AG09309 (cell line): ENCODE measurements at regions not wholly inside any gene's neighbourhood (a gene's known extent, or its start where the extent isn't known, plus 50 kb on each side); places are given as distances from the start of the nearest gene placed in this dataset.
A peak's percentile ranks its signal among the peaks of the same experiment; 100 is the strongest.

Experiments used
- DNase-seq: peaks from one replicate; pipeline ENCODE4 v3.0.0-alpha.2; 2010; ENCODE audit warnings: low read depth
- H3K4me3 ChIP-seq: 2 replicates; pipeline ENCODE4 v1.5.1; 2011; ENCODE audit warnings: mild to moderate bottlenecking, low read depth, low read length, moderate library complexity; ENCODE audit not compliant: control insufficient read depth
- CTCF ChIP-seq: IDR thresholded peaks from 2 replicates; pipeline ENCODE4 v1.5.1; 2011; ENCODE audit warnings: mild to moderate bottlenecking, low read depth, low read length, inconsistent platforms; ENCODE audit not compliant: insufficient read depth, control insufficient read depth; ENCODE audit errors: missing control alignments

GRCh38 chr14:46053221-46053620, 598.4 kb downstream of the RPL10L start:
- TF ChIP-seq CTCF: no peak
- no peak overlapping the region for H3K4me3 ChIP-seq
- no peak for DNase-seq

GRCh38 chr14:46051796-46052195, 599.8 kb downstream of the RPL10L start:
- H3K4me3 ChIP-seq: no peak overlapping the region
- no peak for DNase-seq
- TF ChIP-seq CTCF: no peak

GRCh38 chr14:46048127-46048526, 603.5 kb downstream of the RPL10L start:
- H3K4me3 ChIP-seq: no peak overlapping the region
- peak; percentile 28 for TF ChIP-seq CTCF
- DNase-seq: no peak

- DNase-seq: no peak
- no peak for TF ChIP-seq CTCF
Observed at GRCh38 chr14:46036099-46036498, 615.5 kb downstream of the RPL10L start.

GRCh38 chr14:46034305-46034704, 617.3 kb downstream of the RPL10L start:
- TF ChIP-seq CTCF: no peak
- H3K4me3 ChIP-seq: no peak overlapping the region
- DNase-seq: no peak

More at GRCh38 chr14:46036099-46036498, 615.5 kb downstream of the RPL10L start:
- no peak overlapping the region for H3K4me3 ChIP-seq

- no peak for DNase-seq
- no peak overlapping the region for H3K4me3 ChIP-seq
- TF ChIP-seq CTCF: no peak
Observed at GRCh38 chr14:46018846-46019420, 632.6 kb downstream of the RPL10L start.

- TF ChIP-seq CTCF: no peak
- no peak for DNase-seq
- no peak overlapping the region for H3K4me3 ChIP-seq
Observed at GRCh38 chr14:46008348-46008747, 643.2 kb downstream of the RPL10L start.
